H1 (cell line): ENCODE measurements at regions not wholly inside any gene's neighbourhood (a gene's known extent, or its start where the extent isn't known, plus 50 kb on each side); places are given as distances from the start of the nearest gene placed in this dataset.

ENCODE experiments used
- ATF3 ChIP-seq: IDR thresholded peaks from 2 replicates; pipeline ENCODE4 v1.6.1; 2011; ENCODE audit warnings: low read depth, mild to moderate bottlenecking, low read length; ENCODE audit not compliant: insufficient read depth
- CTBP2 ChIP-seq: IDR thresholded peaks from 2 replicates; pipeline ENCODE4 v1.7.0; 2011; ENCODE audit warnings: borderline replicate concordance, mild to moderate bottlenecking, moderate library complexity, mixed read lengths, low read length; ENCODE audit not compliant: insufficient read depth, insufficient read length
- RBBP5 ChIP-seq: IDR thresholded peaks from 2 replicates; pipeline ENCODE4 v1.7.1; 2012; ENCODE audit warnings: low read depth, mild to moderate bottlenecking, inconsistent platforms, low read length, moderate library complexity, borderline replicate concordance
- SUZ12 ChIP-seq: fragments of 200-600 bp; sonication (generic); IDR thresholded peaks from 2 replicates; pipeline ENCODE4 v1.6.1; 2012; ENCODE audit warnings: mild to moderate bottlenecking, inconsistent platforms, low read length, moderate library complexity, mixed read lengths

- TF ChIP-seq ATF3, result no peak
- TF ChIP-seq CTBP2, result no peak
- no peak for TF ChIP-seq RBBP5
- no peak for TF ChIP-seq SUZ12
- TF ChIP-seq, all 59 proteins: peak for 0
Observed at GRCh38 chr4:129747756-129748155, 651.8 kb downstream of the C4orf33 start (continued).
